Right lobe of liver (tissue), 4 donors: ENCODE measurements at regions not wholly inside any gene's neighbourhood (a gene's known extent, or its start where the extent isn't known, plus 50 kb on each side); places are given as distances from the start of the nearest gene placed in this dataset.

Experiments used
- CTCF ChIP-seq, 4 donors: fragments of 200-600 bp in 3 of 4; fragments of 450-650 bp in 1 of 4; IDR thresholded peaks; one replicate each; pipeline versions ENCODE4 v1.5.1 to v1.8.0; 2016 to 2022; ENCODE audit warnings: antibody characterized with exemption in 4 of 4, mild to moderate bottlenecking in 2 of 4
- POLR2A ChIP-seq: fragments of 450-650 bp; IDR thresholded peaks from one replicate; pipeline ENCODE4 v1.6.1; 2017; ENCODE audit warnings: antibody characterized with exemption, mild to moderate bottlenecking
- donor health status: DM: no; HTN: no; CAD: no.
- donor health status: DM: no; HTN: no; CAD: no.
- donor health status: DM: no; HTN: yes; CAD: no.

DNA sequence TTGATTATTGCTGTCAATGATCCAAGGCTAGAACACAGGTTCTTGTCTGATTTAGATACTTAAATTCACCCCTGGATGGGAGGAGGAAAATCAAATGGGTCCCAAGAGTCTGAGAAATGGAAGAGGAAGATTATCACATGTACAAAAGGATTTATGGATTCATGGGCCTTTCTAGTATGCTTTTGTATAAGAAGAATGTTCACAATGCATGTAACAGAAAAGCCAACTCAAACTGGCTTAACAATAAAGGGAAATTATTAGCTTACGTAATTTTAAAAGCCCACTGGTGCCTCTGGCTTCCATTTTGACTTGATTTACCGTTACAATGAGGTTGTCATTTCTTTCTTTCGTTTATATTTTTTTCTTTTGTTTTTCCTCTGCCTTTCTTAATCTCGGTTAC is 782.5 kb upstream of the GRM7 start:
- TF ChIP-seq CTCF (IDR thresholded peaks at IDR 0.05) (no peak), POLR2A (no peak)
